GM19395 (cell line): ENCODE measurements at regions not wholly inside any gene's neighbourhood (a gene's known extent, or its start where the extent isn't known, plus 50 kb on each side); places are given as distances from the start of the nearest gene placed in this dataset.
"Not testable (repeated sequence)": the region's sequence is repeated elsewhere in the genome, so short reads cannot be mapped to it uniquely, and the experiment has no call there.

Source experiments
- ATAC-seq: cut with Tn5 transposase; IDR thresholded peaks from one replicate; pipeline ENCODE4 v1.9.1; 2021; ENCODE audit warnings: mild to moderate bottlenecking, moderate library complexity; ENCODE audit not compliant: unreplicated experiment

GRCh38 chr1:94362466-94363058 is 55.6 kb upstream of the ABCD3 start:
- ATAC-seq = no peak

GRCh38 chr1:94358630-94359599 is 59.3 kb upstream of the ABCD3 start:
- no peak for ATAC-seq

- ATAC-seq = no peak
Observed at GRCh38 chr1:94357661-94358060, 60.5 kb upstream of the ABCD3 start.

- ATAC-seq = no peak
Observed at GRCh38 chr1:94355485-94355980, 62.7 kb upstream of the ABCD3 start.

DNA sequence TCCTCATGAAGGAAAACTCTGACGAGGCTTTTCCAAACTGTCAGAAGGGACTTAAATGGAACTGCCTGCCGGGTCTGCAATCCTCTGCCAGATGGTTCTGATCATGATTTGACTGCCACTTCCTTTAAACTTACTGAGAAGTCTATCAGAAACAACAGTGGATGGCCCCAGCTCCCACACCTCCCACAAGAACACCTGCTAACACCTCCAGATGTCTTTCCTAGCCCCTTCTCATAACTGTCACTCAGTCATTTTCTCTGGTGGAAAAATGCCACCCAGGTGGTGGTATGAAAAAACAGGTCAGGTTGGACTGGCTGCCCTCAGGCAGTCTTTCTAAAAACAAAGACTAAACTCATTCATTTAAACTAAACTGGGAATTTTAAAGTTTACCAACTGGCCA is 66.7 kb upstream of the ABCD3 start:
- ATAC-seq = no peak

DNA sequence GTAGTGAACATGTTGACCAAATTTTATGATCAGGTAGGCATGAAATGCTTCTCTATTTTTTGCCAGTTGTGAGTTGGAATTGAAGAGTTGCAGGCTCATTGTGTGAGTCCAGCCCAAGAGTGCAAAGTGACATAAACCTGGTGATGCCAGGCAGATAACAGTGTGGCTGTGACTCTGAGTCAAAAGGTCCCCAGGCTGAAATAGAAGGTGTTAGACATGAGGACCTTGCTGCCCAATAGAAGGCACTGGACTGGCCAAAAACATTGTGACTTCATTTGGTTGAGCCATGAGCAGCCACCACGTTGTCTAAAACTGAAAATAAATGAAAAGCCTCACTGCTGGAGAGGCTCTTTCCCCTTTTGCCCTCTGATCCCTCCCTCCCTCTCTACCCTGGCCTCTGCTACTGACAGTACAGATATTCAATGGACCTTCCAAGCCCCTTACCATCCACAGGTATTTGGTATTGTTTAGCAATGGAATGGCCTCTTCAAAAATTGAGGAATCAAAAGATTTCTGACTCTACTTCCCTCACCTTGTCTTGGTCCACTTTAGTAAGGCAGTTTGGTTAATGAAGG is 67.8 kb upstream of the ABCD3 start:
- ATAC-seq = no peak

GRCh38 chr1:94349853-94350252 is 68.3 kb upstream of the ABCD3 start:
- ATAC-seq = no peak

DNA sequence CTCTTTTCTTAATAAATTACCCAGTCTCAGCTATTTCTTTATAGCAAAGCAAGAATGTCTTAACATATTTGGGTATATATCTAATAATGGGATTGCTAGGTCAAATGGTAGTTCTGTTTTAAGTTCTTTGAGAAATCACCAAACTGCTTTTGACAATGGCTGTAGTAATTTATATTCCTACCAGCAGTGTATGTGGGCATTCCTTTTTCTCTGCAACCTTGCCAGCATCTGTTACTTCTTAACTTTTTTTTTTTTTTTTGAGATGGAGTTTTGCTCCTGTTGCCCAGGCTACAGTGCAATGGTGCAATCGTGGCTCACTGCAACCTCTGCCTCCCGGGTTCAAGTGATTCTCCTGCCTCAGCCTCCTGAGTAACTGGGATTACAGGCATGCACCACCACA is 69.8 kb upstream of the ABCD3 start:
- ATAC-seq = not testable (repeated sequence)

GRCh38 chr1:94345148-94345721 is 73.0 kb upstream of the ABCD3 start:
- no peak for ATAC-seq

- no peak for ATAC-seq
Observed at GRCh38 chr1:94342416-94342815, 75.8 kb upstream of the ABCD3 start.

- ATAC-seq = no peak
Observed at GRCh38 chr1:94339206-94339927, 78.8 kb upstream of the ABCD3 start.

DNA sequence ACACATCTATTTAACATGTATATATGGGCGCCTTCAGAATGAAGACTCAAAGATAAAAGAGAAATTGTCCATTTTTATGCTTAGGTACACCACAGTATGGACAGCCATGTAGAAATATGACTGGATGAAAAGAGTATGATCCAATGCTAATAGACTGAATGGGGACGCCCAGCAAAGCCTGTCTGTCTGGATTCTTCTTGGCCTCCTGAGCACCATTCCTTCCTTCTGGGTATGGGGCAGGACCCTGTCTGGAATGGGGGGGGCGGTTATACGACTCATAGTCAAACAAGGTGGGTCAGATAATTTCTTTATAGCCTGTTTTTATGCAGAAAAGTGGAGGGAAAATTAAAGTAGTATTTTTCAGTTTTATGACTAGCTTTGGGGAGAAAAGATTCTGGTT is 81.2 kb upstream of the ABCD3 start:
- no peak for ATAC-seq

DNA sequence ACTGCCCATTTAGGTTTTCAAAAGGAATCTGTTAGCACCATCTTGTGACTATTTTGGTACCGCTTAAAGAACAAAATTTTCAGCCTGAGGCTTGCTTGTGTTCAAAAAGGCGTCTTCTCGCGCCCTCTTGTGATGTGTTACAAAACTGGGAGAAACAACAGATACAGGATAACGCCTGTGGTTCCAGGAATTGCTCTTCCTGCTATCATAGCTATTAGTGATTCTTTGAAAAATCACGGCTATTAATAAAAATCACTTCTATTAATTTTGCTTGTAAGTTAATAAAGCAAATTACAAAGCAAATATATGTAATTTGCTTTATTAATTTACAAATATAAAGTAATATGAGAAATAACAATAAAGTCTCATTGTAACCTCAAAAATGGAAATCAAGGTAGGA is 82.2 kb upstream of the ABCD3 start:
- ATAC-seq = no peak

- no peak for ATAC-seq
Observed at GRCh38 chr1:94335447-94335846, 82.7 kb upstream of the ABCD3 start.

GRCh38 chr1:94334764-94335163 is 83.4 kb upstream of the ABCD3 start:
- ATAC-seq = no peak

GRCh38 chr1:94332952-94333351 is 85.2 kb upstream of the ABCD3 start:
- ATAC-seq = peak; percentile 53

GRCh38 chr1:94332516-94332915 is 85.7 kb upstream of the ABCD3 start:
- no peak for ATAC-seq

GRCh38 chr1:94329986-94330385 is 88.2 kb upstream of the ABCD3 start:
- no peak for ATAC-seq

- no peak for ATAC-seq
Observed at GRCh38 chr1:94329276-94329675, 88.9 kb upstream of the ABCD3 start.

GRCh38 chr1:94327001-94327690 is 89.8 kb upstream of the ARHGAP29 start:
- ATAC-seq = no peak
